ENCODE measurements at regions not wholly inside any gene's neighbourhood (a gene's known extent, or its start where the extent isn't known, plus 50 kb on each side); places are given as distances from the start of the nearest gene placed in this dataset.

DNA sequence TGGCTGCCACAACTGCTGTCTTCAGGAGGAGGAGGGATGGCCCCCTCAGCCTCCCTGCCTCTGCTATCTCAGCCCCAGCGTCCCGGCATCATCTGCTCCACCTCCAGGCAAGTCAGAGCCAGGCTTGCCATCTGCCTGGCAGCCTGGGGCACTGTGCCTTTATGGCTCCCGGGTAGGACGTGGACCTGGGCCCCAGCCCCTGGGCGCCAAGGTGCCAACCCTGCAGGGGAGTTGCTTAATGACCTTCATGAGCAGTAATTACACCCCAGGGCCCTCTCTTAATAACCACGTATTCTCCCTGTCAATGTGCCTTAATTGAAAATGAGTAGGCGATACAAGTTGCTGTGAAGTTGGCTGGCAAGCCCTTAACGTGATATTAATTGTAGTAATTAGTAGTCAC is 122.1 kb upstream of the MLN start:
- no peaks in the 10 kb centered on the region for H3K9me3 ChIP-seq (ENCODE audit: insufficient read depth, low read depth)
- H3K9me2 ChIP-seq (ENCODE audit: insufficient read depth), result no peaks in the 10 kb centered on the region
- no peaks in the 10 kb centered on the region for H4K20me1 ChIP-seq (ENCODE audit: insufficient read depth)
- no peaks in the 10 kb centered on the region for H3K36me3 ChIP-seq (ENCODE audit: low read depth)
- TF ChIP-seq EZH2 (IDR thresholded peaks at IDR 0.05; ENCODE audit: low read depth), result no peak
- TF ChIP-seq, protein P1, sequence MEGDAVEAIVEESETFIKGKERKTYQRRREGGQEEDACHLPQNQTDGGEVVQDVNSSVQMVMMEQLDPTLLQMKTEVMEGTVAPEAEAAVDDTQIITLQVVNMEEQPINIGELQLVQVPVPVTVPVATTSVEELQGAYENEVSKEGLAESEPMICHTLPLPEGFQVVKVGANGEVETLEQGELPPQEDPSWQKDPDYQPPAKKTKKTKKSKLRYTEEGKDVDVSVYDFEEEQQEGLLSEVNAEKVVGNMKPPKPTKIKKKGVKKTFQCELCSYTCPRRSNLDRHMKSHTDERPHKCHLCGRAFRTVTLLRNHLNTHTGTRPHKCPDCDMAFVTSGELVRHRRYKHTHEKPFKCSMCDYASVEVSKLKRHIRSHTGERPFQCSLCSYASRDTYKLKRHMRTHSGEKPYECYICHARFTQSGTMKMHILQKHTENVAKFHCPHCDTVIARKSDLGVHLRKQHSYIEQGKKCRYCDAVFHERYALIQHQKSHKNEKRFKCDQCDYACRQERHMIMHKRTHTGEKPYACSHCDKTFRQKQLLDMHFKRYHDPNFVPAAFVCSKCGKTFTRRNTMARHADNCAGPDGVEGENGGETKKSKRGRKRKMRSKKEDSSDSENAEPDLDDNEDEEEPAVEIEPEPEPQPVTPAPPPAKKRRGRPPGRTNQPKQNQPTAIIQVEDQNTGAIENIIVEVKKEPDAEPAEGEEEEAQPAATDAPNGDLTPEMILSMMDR (conservative IDR thresholded peaks at IDR 0.05), result no peak
- ChIA-PET CTCF (no interaction called here), POLR2A (ENCODE audit: unreplicated experiment) (no interaction called here)
- intact Hi-C loops (cut with micrococcal nuclease; ENCODE audit: unreplicated experiment), result no loop called here
- H3K4me3 ChIP-seq, result no peak overlapping the region
- no peak overlapping the region for H2AFZ ChIP-seq
- H3K27me3 ChIP-seq (ENCODE audit: insufficient read depth, low read depth), result peaks cover 52% of the 10 kb centered on the region
- H3K27ac ChIP-seq, result no peak overlapping the region
- H3K4me1 ChIP-seq (replicated peaks; ENCODE audit: insufficient read depth), result no peaks in the 10 kb centered on the region
- no TSS peak for BruUV-seq (replicated peaks)
- H3K4me2 ChIP-seq, result no peak overlapping the region
- H3F3A ChIP-seq (ENCODE audit: insufficient read depth, low read depth), result no peaks in the 10 kb centered on the region
- DNase-seq, result no peak
- H3K79me2 ChIP-seq (ENCODE audit: low read depth), result no peaks in the 10 kb centered on the region

DNA sequence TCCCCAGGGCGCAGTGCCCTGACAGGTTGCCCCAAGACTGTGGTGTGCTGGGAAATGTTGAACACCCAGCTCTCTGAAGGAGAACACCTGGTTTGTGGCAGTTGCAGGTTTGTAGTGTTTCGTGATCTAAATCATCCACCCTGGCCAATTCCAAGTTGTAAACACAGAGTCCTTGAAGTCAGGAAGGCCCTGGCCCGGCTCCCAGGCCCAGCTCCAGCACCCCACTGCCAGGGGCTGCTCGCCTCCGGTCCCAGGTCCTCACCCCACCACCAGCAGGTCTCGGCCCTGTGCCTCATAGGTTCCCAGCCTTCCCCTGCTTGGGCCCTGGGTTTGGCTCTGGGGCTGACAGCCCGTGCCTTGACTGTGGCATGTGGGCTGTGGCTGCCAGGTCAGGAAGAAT is 121.4 kb upstream of the MLN start:
- no peaks in the 10 kb centered on the region for H4K20me1 ChIP-seq (ENCODE audit: insufficient read depth)
- no peak for DNase-seq
- H3K4me2 ChIP-seq, result no peak overlapping the region
- H3K79me2 ChIP-seq (ENCODE audit: low read depth), result no peaks in the 10 kb centered on the region
- no TSS peak for BruUV-seq (replicated peaks)
- ChIA-PET CTCF (no interaction called here), POLR2A (ENCODE audit: unreplicated experiment) (no interaction called here)
- no peaks in the 10 kb centered on the region for H3K9me3 ChIP-seq (ENCODE audit: insufficient read depth, low read depth)
- H3K36me3 ChIP-seq (ENCODE audit: low read depth), result no peaks in the 10 kb centered on the region
- peaks cover 49% of the 10 kb centered on the region for H3K27me3 ChIP-seq (ENCODE audit: insufficient read depth, low read depth)
- no peak for TF ChIP-seq EZH2 (IDR thresholded peaks at IDR 0.05; ENCODE audit: low read depth)
- TF ChIP-seq, protein P1 (conservative IDR thresholded peaks at IDR 0.05), result no peak
- no peak overlapping the region for H3K27ac ChIP-seq
- H3K4me3 ChIP-seq, result no peak overlapping the region
- intact Hi-C loops (cut with micrococcal nuclease; ENCODE audit: unreplicated experiment), result no loop called here
- no peaks in the 10 kb centered on the region for H3F3A ChIP-seq (ENCODE audit: insufficient read depth, low read depth)
- H3K9me2 ChIP-seq (ENCODE audit: insufficient read depth), result no peaks in the 10 kb centered on the region
- no peaks in the 10 kb centered on the region for H3K4me1 ChIP-seq (replicated peaks; ENCODE audit: insufficient read depth)
- H2AFZ ChIP-seq, result no peak overlapping the region

DNA sequence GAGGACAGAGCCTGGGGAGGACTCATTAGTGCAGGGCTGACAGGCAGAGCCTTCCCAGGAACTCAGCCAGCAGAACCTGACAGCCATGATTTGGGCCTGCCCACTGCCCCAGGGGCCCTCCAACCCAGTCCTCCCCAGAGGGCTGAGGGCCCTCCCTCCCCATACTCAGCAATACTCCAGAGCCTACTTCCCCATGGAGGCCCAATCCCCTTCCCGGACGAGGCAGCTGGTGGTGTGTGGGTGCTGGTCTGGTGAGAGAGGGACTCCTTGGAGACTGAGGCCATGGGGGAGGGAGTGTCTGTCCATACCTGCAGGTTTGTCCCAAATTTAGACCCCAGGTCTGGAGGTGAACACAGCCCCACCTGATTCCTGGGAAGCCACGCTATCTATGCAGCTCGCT is 120.9 kb upstream of the MLN start:
- no peaks in the 10 kb centered on the region for H3K79me2 ChIP-seq (ENCODE audit: low read depth)
- H3K4me1 ChIP-seq (replicated peaks; ENCODE audit: insufficient read depth), result no peaks in the 10 kb centered on the region
- H3K4me3 ChIP-seq, result no peak overlapping the region
- no peak for DNase-seq
- no peak for TF ChIP-seq EZH2 (IDR thresholded peaks at IDR 0.05; ENCODE audit: low read depth)
- TF ChIP-seq, protein P1 (conservative IDR thresholded peaks at IDR 0.05), result no peak
- ChIA-PET CTCF (no interaction called here), POLR2A (ENCODE audit: unreplicated experiment) (no interaction called here)
- BruUV-seq (replicated peaks), result no TSS peak
- no peaks in the 10 kb centered on the region for H4K20me1 ChIP-seq (ENCODE audit: insufficient read depth)
- intact Hi-C loops (cut with micrococcal nuclease; ENCODE audit: unreplicated experiment), result no loop called here
- H3K27me3 ChIP-seq (ENCODE audit: insufficient read depth, low read depth), result peaks cover 51% of the 10 kb centered on the region
- H3K4me2 ChIP-seq, result no peak overlapping the region
- no peaks in the 10 kb centered on the region for H3K36me3 ChIP-seq (ENCODE audit: low read depth)
- H2AFZ ChIP-seq, result no peak overlapping the region
- H3K9me3 ChIP-seq (ENCODE audit: insufficient read depth, low read depth), result no peaks in the 10 kb centered on the region
- no peaks in the 10 kb centered on the region for H3F3A ChIP-seq (ENCODE audit: insufficient read depth, low read depth)
- H3K27ac ChIP-seq, result no peak overlapping the region
- no peaks in the 10 kb centered on the region for H3K9me2 ChIP-seq (ENCODE audit: insufficient read depth)
